GM12878 (cell line): ENCODE measurements at regions not wholly inside any gene's neighbourhood (a gene's known extent, or its start where the extent isn't known, plus 50 kb on each side); places are given as distances from the start of the nearest gene placed in this dataset.

ENCODE experiments used
- ATF2 ChIP-seq: IDR thresholded peaks from 2 replicates; pipeline ENCODE4 v1.6.1; 2012; ENCODE audit warnings: low read length, inconsistent platforms
- BHLHE40 ChIP-seq, 2 experiments: fragments of 450-650 bp in 1 of 2; IDR thresholded peaks; 2 replicates each; pipeline ENCODE4 v1.6.1; 2011 to 2017; ENCODE audit warnings: low read depth in 2 of 2, borderline replicate concordance in 1 of 2, improper control_type of control experiment in 1 of 2, low read length in 1 of 2, mild to moderate bottlenecking in 1 of 2
- CBX5 ChIP-seq: sonication (generic); IDR thresholded peaks from 2 replicates; pipeline ENCODE4 v1.6.1; 2016; ENCODE audit warnings: low read depth, moderate library complexity, mild to moderate bottlenecking, inconsistent platforms
- EED ChIP-seq: sonication (generic); IDR thresholded peaks from 2 replicates; pipeline ENCODE4 v1.6.1; 2016; ENCODE audit warnings: antibody characterized with exemption, low read depth
- EZH2 ChIP-seq: IDR thresholded peaks from 2 replicates; pipeline ENCODE4 v1.6.1; 2012; ENCODE audit warnings: low read depth, mild to moderate bottlenecking, control low read depth, inconsistent platforms, low read length, borderline replicate concordance; ENCODE audit not compliant: control insufficient read depth
- GATAD2B ChIP-seq: fragments of 450-650 bp; conservative IDR thresholded peaks from 2 replicates; pipeline ENCODE4 v1.6.1; 2017; ENCODE audit warnings: low read depth, mild to moderate bottlenecking, moderate library complexity
- IKZF1 ChIP-seq: fragments of 450-650 bp; conservative IDR thresholded peaks from 2 replicates; pipeline ENCODE4 v1.6.1; 2017; ENCODE audit warnings: antibody characterized with exemption, mild to moderate bottlenecking
- IKZF2 ChIP-seq, 2 experiments: fragments of 450-650 bp; IDR thresholded peaks; 2 replicates each; pipeline ENCODE4 v1.6.1; 2017; ENCODE audit warnings: mild to moderate bottlenecking in 2 of 2, moderate library complexity in 2 of 2
- KAT2A ChIP-seq: conservative IDR thresholded peaks from 2 replicates; pipeline ENCODE4 v1.6.1; 2011; ENCODE audit warnings: low read depth, low read length; ENCODE audit not compliant: control insufficient read depth
- MTA3 ChIP-seq: IDR thresholded peaks from 2 replicates; pipeline ENCODE4 v1.6.1; 2012; ENCODE audit warnings: low read length, inconsistent platforms, borderline replicate concordance
- NFIC ChIP-seq: IDR thresholded peaks from 2 replicates; pipeline ENCODE4 v1.6.1; 2012; ENCODE audit warnings: low read depth, mild to moderate bottlenecking, inconsistent platforms, low read length, moderate library complexity
- NFYA ChIP-seq: IDR thresholded peaks from 2 replicates; pipeline ENCODE4 v1.6.1; 2011; ENCODE audit warnings: low read depth, mild to moderate bottlenecking, low read length, improper control_type of control experiment, borderline replicate concordance
- PKNOX1 ChIP-seq: fragments of 450-650 bp; IDR thresholded peaks from 2 replicates; pipeline ENCODE4 v1.6.1; 2016; ENCODE audit warnings: mild to moderate bottlenecking
- RCOR1 ChIP-seq: conservative IDR thresholded peaks from 2 replicates; pipeline ENCODE4 v1.6.1; 2012; ENCODE audit warnings: low read depth, low read length, improper control_type of control experiment
- RFX5 ChIP-seq: IDR thresholded peaks from 2 replicates; pipeline ENCODE4 v1.6.1; 2011; ENCODE audit warnings: low read depth, low read length, improper control_type of control experiment
- SMAD1 ChIP-seq: fragments of 450-650 bp; IDR thresholded peaks from 2 replicates; pipeline ENCODE4 v1.6.1; 2018; ENCODE audit warnings: mild to moderate bottlenecking, low read depth; ENCODE audit not compliant: partially characterized antibody
- STAT3 ChIP-seq: IDR thresholded peaks from 2 replicates; pipeline ENCODE4 v1.6.1; 2011; ENCODE audit warnings: low read depth, low read length, improper control_type of control experiment
- TCF7 ChIP-seq: IDR thresholded peaks from 2 replicates; pipeline ENCODE4 v1.6.1; 2014; ENCODE audit warnings: antibody characterized with exemption, borderline replicate concordance
- ZBTB4 ChIP-seq: fragments of 450-650 bp; formaldehyde crosslinking; IDR thresholded peaks from 2 replicates; pipeline ENCODE4 v1.4.0; 2022; ENCODE audit warnings: mild to moderate bottlenecking, moderate library complexity
- ZBTB40 ChIP-seq: fragments of 450-650 bp; IDR thresholded peaks from 2 replicates; pipeline ENCODE4 v1.6.1; 2016; ENCODE audit warnings: mild to moderate bottlenecking, moderate library complexity, borderline replicate concordance
- ZNF24 ChIP-seq: fragments of 450-650 bp; IDR thresholded peaks from 2 replicates; pipeline ENCODE4 v1.6.1; 2017; ENCODE audit warnings: antibody characterized with exemption, mild to moderate bottlenecking
- ZSCAN29 ChIP-seq: fragments of 450-650 bp; IDR thresholded peaks from 2 replicates; pipeline ENCODE4 v1.6.1; 2017; ENCODE audit warnings: mild to moderate bottlenecking, moderate library complexity

GRCh38 chr3:163809540-163809993 lies 1268.7 kb downstream of the SI start (continued):
- TF ChIP-seq ZSCAN29 (no peak), RCOR1 (no peak; the same call in 1 of the 2 replicates), EZH2 (no peak), RFX5 (no peak), IKZF1 (peak; percentile 90), NFIC (peak; percentile 56; the same call in 1 of the 2 replicates), NFYA (no peak), EED (peak; percentile 61), MTA3 (no peak), ZNF24 (no peak; the same call in 1 of the 2 replicates), ATF2 (no peak), SMAD1 (no peak), BHLHE40 (IDR thresholded peaks at IDR 0.05; ENCODE audit: borderline replicate concordance in 1 of 2, low read depth in 2 of 2, low read length in 1 of 2) (peak in 1 of 2 experiments; percentile 58; a peak in 1 of 4 replicates), IKZF2 (IDR thresholded peaks at IDR 0.05) (peak; percentile 95 to 96; a peak in 3 of 4 replicates), KAT2A (no peak), TCF7 (no peak), GATAD2B (no peak), CBX5 (no peak), ZBTB40 (no peak; the same call in 1 of the 2 replicates), PKNOX1 (no peak), STAT3 (no peak), ZBTB4 (CRISPR knock-in tag) (no peak)
